Epithelial cell of esophagus (primary cell): ENCODE measurements at regions not wholly inside any gene's neighbourhood (a gene's known extent, or its start where the extent isn't known, plus 50 kb on each side); places are given as distances from the start of the nearest gene placed in this dataset.

Source experiments
- DNase-seq: peaks from one replicate; pipeline ENCODE4 v3.0.0; 2010; ENCODE audit warnings: low read depth
- H3K4me3 ChIP-seq: 2 replicates; pipeline ENCODE4 v1.5.1; 2011; ENCODE audit warnings: mild to moderate bottlenecking, low read length, control low read depth
- TF ChIP-seq, protein P1 (sequence below): IDR thresholded peaks from 2 replicates; pipeline ENCODE4 v1.5.1; 2011; ENCODE audit warnings: low read depth, mild to moderate bottlenecking, low read length, control low read depth, inconsistent platforms; ENCODE audit not compliant: insufficient read depth; ENCODE audit errors: missing control alignments

- DNase-seq: no peak
- TF ChIP-seq, protein P1, sequence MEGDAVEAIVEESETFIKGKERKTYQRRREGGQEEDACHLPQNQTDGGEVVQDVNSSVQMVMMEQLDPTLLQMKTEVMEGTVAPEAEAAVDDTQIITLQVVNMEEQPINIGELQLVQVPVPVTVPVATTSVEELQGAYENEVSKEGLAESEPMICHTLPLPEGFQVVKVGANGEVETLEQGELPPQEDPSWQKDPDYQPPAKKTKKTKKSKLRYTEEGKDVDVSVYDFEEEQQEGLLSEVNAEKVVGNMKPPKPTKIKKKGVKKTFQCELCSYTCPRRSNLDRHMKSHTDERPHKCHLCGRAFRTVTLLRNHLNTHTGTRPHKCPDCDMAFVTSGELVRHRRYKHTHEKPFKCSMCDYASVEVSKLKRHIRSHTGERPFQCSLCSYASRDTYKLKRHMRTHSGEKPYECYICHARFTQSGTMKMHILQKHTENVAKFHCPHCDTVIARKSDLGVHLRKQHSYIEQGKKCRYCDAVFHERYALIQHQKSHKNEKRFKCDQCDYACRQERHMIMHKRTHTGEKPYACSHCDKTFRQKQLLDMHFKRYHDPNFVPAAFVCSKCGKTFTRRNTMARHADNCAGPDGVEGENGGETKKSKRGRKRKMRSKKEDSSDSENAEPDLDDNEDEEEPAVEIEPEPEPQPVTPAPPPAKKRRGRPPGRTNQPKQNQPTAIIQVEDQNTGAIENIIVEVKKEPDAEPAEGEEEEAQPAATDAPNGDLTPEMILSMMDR: no peak
- H3K4me3 ChIP-seq: no peak overlapping the region
These were observed 59.7 kb downstream of the TEX35 start for GRCh38 chr1:178572604-178573003.

- H3K4me3 ChIP-seq: no peak overlapping the region
- TF ChIP-seq, protein P1: no peak
- DNase-seq: no peak
These were observed 60.4 kb downstream of the TEX35 start for GRCh38 chr1:178573330-178573729.

- no peak overlapping the region for H3K4me3 ChIP-seq
- TF ChIP-seq, protein P1: no peak
- DNase-seq: no peak
These were observed 61.4 kb downstream of the TEX35 start for GRCh38 chr1:178574345-178574744.

GRCh38 chr1:178575611-178576361 is 62.9 kb downstream of the TEX35 start:
- TF ChIP-seq, protein P1: no peak
- no peak for DNase-seq
- no peak overlapping the region for H3K4me3 ChIP-seq

DNA sequence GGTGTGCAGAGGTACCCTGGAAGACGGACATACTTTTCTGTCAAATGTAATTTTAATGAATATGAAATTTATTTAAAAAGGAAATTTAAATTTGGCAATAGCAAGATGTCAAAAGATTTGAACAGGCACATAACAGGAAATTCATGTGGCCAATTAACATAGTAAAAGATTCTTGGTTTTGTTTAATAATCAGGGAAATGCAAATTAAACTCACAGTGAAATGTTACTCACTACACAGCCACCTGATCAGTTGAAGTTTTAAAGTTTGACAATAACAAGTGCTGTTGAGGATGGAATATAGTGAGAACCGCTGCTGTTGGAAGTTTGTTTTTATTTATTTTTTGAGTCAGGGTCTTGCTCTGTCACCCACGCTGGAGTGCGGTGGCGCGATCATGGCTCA is 63.9 kb downstream of the TEX35 start:
- no peak for DNase-seq
- H3K4me3 ChIP-seq: no peak overlapping the region
- TF ChIP-seq, protein P1: no peak

GRCh38 chr1:178577882-178578281 is 65.0 kb downstream of the TEX35 start:
- no peak for DNase-seq
- H3K4me3 ChIP-seq: no peak overlapping the region
- TF ChIP-seq, protein P1: no peak

DNA sequence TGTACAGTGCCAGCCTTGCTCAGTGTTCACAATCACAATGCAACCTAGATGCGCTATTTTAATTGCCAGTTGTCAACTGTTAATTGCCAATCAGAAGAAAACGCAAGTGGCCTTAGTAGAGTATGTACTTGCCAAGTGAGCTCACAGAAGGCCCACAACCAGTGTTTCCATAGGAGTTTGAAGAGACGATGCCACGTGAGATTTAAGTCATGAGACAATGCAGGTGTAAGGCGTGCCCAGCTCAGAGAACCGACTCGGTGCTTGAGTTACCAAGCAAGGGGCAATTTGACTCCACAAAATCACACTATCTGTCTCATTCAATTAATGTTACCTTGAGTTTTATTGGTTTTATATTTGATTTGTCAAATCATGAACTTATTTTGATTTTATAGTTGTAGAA is 65.6 kb downstream of the TEX35 start:
- TF ChIP-seq, protein P1: no peak
- H3K4me3 ChIP-seq: no peak overlapping the region
- DNase-seq: no peak
